ENCODE measurements at regions not wholly inside any gene's neighbourhood (a gene's known extent, or its start where the extent isn't known, plus 50 kb on each side); places are given as distances from the start of the nearest gene placed in this dataset.

- H3K36me3 ChIP-seq (replicated peaks): no peaks in the 10 kb centered on the region
- peak overlapping the region; percentile 46 for H3K27ac ChIP-seq
- H3K4me3 ChIP-seq (ENCODE audit: low read depth, low read length): no peak overlapping the region
- in situ Hi-C loops (cut with HindIII; ENCODE audit: low pct_ligation_motif_present, low sequenced_read_pairs): no loop called here
- TF ChIP-seq, protein P1, sequence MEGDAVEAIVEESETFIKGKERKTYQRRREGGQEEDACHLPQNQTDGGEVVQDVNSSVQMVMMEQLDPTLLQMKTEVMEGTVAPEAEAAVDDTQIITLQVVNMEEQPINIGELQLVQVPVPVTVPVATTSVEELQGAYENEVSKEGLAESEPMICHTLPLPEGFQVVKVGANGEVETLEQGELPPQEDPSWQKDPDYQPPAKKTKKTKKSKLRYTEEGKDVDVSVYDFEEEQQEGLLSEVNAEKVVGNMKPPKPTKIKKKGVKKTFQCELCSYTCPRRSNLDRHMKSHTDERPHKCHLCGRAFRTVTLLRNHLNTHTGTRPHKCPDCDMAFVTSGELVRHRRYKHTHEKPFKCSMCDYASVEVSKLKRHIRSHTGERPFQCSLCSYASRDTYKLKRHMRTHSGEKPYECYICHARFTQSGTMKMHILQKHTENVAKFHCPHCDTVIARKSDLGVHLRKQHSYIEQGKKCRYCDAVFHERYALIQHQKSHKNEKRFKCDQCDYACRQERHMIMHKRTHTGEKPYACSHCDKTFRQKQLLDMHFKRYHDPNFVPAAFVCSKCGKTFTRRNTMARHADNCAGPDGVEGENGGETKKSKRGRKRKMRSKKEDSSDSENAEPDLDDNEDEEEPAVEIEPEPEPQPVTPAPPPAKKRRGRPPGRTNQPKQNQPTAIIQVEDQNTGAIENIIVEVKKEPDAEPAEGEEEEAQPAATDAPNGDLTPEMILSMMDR (IDR thresholded peaks at IDR 0.05; ENCODE audit: low read depth, low read length, missing control alignments): peak; percentile 44
- DNase-seq: peak; percentile 49
- no peaks in the 10 kb centered on the region for H3K27me3 ChIP-seq (replicated peaks)
These were observed 168.5 kb downstream of the NOC3L start for GRCh38 chr10:94194256-94194655.

GRCh38 chr10:94197241-94197640, 165.5 kb downstream of the NOC3L start:
- Histone ChIP-seq H3K4me3 (ENCODE audit: low read depth, low read length) (no peak overlapping the region), H3K36me3 (replicated peaks) (no peaks in the 10 kb centered on the region), H3K27ac (no peak overlapping the region), H3K27me3 (replicated peaks) (no peaks in the 10 kb centered on the region)
- no peak for DNase-seq
- in situ Hi-C loops (cut with HindIII; ENCODE audit: low pct_ligation_motif_present, low sequenced_read_pairs): no loop called here
- TF ChIP-seq, protein P1 (IDR thresholded peaks at IDR 0.05; ENCODE audit: low read depth, low read length, missing control alignments): no peak

DNA sequence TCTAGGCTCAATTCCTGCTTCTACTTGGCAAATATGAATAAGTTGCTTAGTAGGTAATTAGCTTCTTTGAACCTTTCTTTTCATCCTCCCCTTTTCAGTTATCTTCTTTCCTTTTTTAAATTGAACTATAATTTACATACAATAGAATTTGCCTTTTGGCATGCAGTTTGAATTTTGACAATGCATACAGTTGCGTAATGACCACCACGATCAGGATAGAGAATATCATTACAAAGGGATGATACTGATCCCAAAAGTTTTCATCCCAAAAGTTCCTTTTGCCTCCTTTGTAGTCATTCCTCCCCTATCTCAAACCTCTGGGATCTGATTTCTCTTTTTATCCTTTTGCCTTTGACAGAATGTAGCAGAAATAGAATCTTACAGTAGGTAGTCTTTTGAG, 164.4 kb downstream of the NOC3L start:
- Histone ChIP-seq H3K27ac (no peak overlapping the region), H3K27me3 (replicated peaks) (no peaks in the 10 kb centered on the region), H3K4me3 (ENCODE audit: low read depth, low read length) (no peak overlapping the region), H3K36me3 (replicated peaks) (no peaks in the 10 kb centered on the region)
- in situ Hi-C loops (cut with HindIII; ENCODE audit: low pct_ligation_motif_present, low sequenced_read_pairs): no loop called here
- TF ChIP-seq, protein P1 (IDR thresholded peaks at IDR 0.05; ENCODE audit: low read depth, low read length, missing control alignments): no peak
- DNase-seq: no peak

DNA sequence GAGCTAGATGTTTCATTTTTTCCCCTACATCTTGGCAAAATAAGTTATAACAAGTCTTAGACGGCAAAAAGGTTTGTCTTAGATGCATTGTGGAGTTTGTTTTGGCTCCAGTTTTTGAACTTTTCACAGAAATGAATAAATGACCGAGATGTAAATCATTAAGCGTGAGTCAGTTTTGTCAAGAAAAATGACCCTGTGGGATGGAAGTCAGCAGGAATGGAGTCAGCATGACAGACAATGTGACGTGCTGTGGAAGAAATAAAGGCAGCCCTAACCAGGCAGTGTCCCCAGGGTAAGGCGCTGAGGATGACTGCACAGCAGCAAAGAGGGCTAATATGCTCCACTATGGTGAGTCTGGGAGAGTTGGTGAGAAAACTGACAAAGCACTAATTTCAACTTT, 163.2 kb downstream of the NOC3L start:
- no peaks in the 10 kb centered on the region for H3K27me3 ChIP-seq (replicated peaks)
- no peak overlapping the region for H3K4me3 ChIP-seq (ENCODE audit: low read depth, low read length)
- no peak overlapping the region for H3K27ac ChIP-seq
- in situ Hi-C loops (cut with HindIII; ENCODE audit: low pct_ligation_motif_present, low sequenced_read_pairs): no loop called here
- TF ChIP-seq, protein P1 (IDR thresholded peaks at IDR 0.05; ENCODE audit: low read depth, low read length, missing control alignments): no peak
- no peak for DNase-seq
- H3K36me3 ChIP-seq (replicated peaks): no peaks in the 10 kb centered on the region

DNA sequence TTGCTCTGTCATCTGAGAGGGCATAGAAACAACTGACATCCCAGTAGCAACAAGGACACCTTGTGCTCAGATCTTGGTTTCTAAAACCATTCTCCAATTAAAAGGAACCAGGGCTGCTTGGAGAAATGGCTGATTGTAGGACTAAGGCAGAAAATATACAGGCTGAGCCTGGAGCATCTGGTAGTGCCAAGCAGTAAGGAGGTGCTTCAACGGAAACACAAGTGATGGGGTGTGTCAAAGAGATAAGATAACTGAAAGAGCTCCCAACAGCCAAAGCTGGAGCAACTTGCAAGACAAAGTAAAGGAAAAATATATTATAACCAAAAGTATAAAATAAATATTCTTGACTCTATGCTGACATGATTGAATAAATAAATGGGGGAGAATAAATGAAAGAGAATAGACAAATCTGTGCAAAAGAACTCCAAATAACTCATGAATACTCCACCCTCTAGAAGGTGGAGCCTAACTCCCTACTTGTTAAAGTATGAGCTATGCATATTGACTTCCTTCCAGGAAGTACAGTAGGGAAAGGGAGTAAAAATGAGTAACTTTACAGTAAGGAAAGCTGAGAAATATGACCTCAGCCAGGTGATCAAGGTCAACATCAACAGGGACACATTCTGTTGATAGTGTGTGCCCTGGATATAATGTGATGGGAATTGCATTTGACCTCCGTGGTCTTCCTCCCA, 162.4 kb downstream of the NOC3L start:
- in situ Hi-C loops (cut with HindIII; ENCODE audit: low pct_ligation_motif_present, low sequenced_read_pairs): no loop called here

More for the DNA sequence above, 162.4 kb downstream of the NOC3L start:
- DNase-seq: no peak
- Histone ChIP-seq H3K27ac (no peak overlapping the region), H3K4me3 (ENCODE audit: low read depth, low read length) (no peak overlapping the region), H3K27me3 (replicated peaks) (no peaks in the 10 kb centered on the region), H3K36me3 (replicated peaks) (no peaks in the 10 kb centered on the region)
- TF ChIP-seq, protein P1 (IDR thresholded peaks at IDR 0.05; ENCODE audit: low read depth, low read length, missing control alignments): no peak

Measured in brain microvascular endothelial cell (primary cell).